SKM-1 (cell line): ENCODE measurements at regions not wholly inside any gene's neighbourhood (a gene's known extent, or its start where the extent isn't known, plus 50 kb on each side); places are given as distances from the start of the nearest gene placed in this dataset.

Source experiments
- DNase-seq: peaks from one replicate; lab custom pipeline; 2025; ENCODE audit not compliant: unreplicated experiment; lab: John Stamatoyannopoulos, UW

- no peak for DNase-seq
Measured at GRCh38 chr4:32745351-32745750, 2025.2 kb downstream of the PCDH7 start.

- DNase-seq: no peak
Measured at GRCh38 chr4:32748061-32748460, 2027.9 kb downstream of the PCDH7 start.

GRCh38 chr4:32748498-32748897 is 2028.3 kb downstream of the PCDH7 start:
- DNase-seq: no peak

GRCh38 chr4:32752962-32753361 is 2032.8 kb downstream of the PCDH7 start:
- DNase-seq: no peak

GRCh38 chr4:32768664-32769389 is 2048.7 kb downstream of the PCDH7 start:
- no peak for DNase-seq

- no peak for DNase-seq
Measured at GRCh38 chr4:32771491-32771890, 2051.3 kb downstream of the PCDH7 start.

- peak; percentile 31 for DNase-seq
Measured at GRCh38 chr4:32775049-32775448, 2054.9 kb downstream of the PCDH7 start.

- no peak for DNase-seq
Measured at GRCh38 chr4:32776435-32777203, 2056.4 kb downstream of the PCDH7 start.

GRCh38 chr4:32778025-32778424 is 2057.9 kb downstream of the PCDH7 start:
- no peak for DNase-seq

- DNase-seq: no peak
Measured at GRCh38 chr4:32778938-32779337, 2058.8 kb downstream of the PCDH7 start.

- no peak for DNase-seq
Measured at GRCh38 chr4:32789026-32789608, 2068.9 kb downstream of the PCDH7 start.

- no peak for DNase-seq
Measured at GRCh38 chr4:32790803-32791202, 2070.6 kb downstream of the PCDH7 start.

GRCh38 chr4:32798471-32799159 is 2078.4 kb downstream of the PCDH7 start:
- DNase-seq: no peak

- no peak for DNase-seq
Measured at GRCh38 chr4:32824336-32824735, 2104.2 kb downstream of the PCDH7 start.

- DNase-seq: no peak
Measured at GRCh38 chr4:32826169-32826568, 2106.0 kb downstream of the PCDH7 start.

GRCh38 chr4:32830160-32830559 is 2110.0 kb downstream of the PCDH7 start:
- no peak for DNase-seq

GRCh38 chr4:32831104-32831503 is 2110.9 kb downstream of the PCDH7 start:
- no peak for DNase-seq

- no peak for DNase-seq
Measured at GRCh38 chr4:32840461-32841189, 2120.5 kb downstream of the PCDH7 start.

- no peak for DNase-seq
Measured at GRCh38 chr4:32841217-32841616, 2121.0 kb downstream of the PCDH7 start.

- no peak for DNase-seq
Measured at GRCh38 chr4:32847461-32847860, 2127.3 kb downstream of the PCDH7 start.

- no peak for DNase-seq
Measured at GRCh38 chr4:32855622-32856021, 2135.5 kb downstream of the PCDH7 start.
